AG10803 (cell line): ENCODE measurements at regions not wholly inside any gene's neighbourhood (a gene's known extent, or its start where the extent isn't known, plus 50 kb on each side); places are given as distances from the start of the nearest gene placed in this dataset.

Experiments used
- DNase-seq: peaks from one replicate; pipeline ENCODE4 v3.0.0; 2010; ENCODE audit warnings: low read depth
- H3K4me3 ChIP-seq: 2 replicates; pipeline ENCODE4 v1.5.1; 2011; ENCODE audit warnings: mild to moderate bottlenecking, low read length, control low read depth
- TF ChIP-seq, protein P1 (sequence below): conservative IDR thresholded peaks from 2 replicates; pipeline ENCODE4 v1.5.1; 2011; ENCODE audit warnings: mild to moderate bottlenecking, low read length, control low read depth, inconsistent platforms

DNA sequence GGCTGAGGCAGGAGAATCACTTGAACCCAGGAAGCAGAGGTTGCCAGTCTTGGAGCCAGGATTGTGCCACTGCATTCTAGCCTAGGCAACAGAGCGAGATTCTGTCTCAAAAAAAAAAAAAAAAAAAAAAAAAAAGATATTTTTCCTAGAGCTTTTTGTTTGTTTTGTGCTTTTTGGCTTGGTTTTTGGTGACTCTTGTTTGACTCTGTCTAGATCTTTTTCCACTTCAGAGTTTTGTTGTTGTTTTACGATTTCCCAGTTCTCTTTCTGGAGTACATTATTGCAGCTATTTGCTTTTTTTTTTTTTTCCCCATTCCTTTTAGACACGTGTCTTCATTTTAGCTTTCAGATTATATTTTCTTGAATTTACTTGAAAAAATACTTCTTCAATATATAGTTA, 67.0 kb upstream of the AKAP12 start:
- no peak for DNase-seq
- TF ChIP-seq, protein P1, sequence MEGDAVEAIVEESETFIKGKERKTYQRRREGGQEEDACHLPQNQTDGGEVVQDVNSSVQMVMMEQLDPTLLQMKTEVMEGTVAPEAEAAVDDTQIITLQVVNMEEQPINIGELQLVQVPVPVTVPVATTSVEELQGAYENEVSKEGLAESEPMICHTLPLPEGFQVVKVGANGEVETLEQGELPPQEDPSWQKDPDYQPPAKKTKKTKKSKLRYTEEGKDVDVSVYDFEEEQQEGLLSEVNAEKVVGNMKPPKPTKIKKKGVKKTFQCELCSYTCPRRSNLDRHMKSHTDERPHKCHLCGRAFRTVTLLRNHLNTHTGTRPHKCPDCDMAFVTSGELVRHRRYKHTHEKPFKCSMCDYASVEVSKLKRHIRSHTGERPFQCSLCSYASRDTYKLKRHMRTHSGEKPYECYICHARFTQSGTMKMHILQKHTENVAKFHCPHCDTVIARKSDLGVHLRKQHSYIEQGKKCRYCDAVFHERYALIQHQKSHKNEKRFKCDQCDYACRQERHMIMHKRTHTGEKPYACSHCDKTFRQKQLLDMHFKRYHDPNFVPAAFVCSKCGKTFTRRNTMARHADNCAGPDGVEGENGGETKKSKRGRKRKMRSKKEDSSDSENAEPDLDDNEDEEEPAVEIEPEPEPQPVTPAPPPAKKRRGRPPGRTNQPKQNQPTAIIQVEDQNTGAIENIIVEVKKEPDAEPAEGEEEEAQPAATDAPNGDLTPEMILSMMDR: no peak

DNA sequence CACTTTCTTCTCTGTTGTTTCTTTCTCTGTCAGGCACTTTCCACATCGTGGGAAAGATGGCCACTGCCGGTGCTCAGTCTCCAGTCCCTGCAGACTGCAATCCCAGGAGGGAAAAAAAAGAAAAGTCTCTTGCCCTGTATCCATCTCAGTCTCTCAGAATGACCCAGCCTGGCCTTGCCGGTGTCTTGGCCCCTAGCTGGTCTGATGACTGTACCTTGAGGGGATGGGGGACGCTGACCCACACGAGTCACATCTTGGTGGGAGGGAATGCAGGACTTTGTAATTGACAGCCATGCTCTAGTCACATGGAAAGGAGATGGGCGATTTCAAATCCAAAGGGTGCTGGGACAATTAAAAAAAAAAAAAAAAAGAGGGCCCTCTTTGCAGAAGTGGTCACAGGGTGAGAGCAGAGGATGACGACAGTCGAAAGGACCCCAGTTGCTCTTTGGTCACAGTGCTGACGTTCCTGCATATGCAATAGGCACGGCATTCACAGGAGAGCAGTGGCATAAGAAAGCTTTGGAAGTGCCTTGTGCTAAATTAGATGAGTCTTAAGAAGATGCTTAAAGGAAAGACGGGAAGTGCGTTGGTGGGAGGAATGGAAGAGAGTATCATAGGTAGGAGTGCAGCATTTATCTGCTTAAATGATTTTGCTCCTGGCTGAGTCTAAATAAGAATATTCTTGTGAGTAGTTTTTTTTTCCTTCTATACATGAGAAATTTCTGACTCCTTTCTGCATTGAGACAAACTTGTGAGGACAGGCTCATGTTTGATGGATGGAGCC, 63.9 kb upstream of the AKAP12 start:
- TF ChIP-seq, protein P1: no peak
- H3K4me3 ChIP-seq: no peak overlapping the region
- DNase-seq: no peak

More for the DNA sequence above, 67.0 kb upstream of the AKAP12 start:
- no peak overlapping the region for H3K4me3 ChIP-seq

DNA sequence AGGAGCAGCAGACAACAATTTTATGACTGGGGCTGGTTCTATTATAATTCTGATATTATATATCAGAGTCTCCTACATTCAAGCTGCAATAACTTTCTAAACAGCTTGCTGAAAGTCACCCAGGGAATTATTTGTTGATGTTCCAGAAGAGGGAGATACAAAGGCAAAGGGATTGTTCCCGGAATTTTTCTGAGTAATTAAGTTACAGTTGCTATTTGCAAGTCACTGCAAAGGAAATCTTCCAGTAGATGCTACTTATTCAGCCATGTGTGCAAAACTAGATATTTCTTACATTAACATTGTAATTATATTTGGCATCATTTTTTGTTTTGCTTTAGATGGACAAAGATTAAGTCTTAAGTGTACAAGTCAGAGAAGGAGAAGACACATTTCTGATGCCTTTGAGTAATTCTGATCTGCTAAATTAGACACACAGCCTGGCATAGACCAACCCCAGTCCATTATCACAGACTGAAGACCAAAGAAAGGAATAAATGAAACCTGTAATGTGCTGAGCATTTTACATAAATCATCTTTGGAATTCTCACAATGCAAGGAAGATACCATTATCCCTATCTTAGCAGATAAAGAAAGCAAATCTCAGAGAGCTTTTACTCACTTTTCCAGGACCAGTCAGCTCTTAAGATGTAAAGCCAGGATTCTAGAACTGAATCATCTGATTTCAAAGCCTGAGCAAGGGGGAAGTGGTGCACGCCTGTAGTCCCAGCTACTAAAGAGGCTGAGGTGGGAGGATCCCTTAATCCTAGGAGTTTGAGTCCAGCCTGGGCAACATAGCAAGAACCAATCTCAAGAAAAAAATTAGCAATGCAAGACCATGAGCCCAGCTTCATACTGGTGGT, 62.6 kb upstream of the AKAP12 start:
- no peak for DNase-seq
- TF ChIP-seq, protein P1: no peak
- H3K4me3 ChIP-seq: no peak overlapping the region

DNA sequence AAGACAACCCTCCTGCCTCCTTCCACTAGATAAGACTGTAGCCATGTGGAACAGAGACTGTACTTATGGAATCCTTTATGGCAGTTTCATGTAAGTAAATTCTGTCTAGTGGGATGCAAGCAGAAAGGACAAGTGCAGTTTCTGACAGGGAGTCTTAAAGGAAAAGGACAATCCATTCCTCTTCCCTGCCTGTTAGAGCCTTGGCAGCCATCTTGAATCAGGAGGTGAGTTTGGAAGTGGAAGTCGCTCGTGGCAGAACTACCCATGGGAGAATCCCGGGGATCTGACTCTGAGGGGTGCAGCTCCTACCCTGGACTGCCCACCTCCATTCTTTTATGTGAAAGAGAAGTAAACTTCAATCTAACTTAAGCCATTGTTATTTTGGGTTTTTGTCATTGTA, 61.4 kb upstream of the AKAP12 start:
- no peak for DNase-seq
- TF ChIP-seq, protein P1: no peak

DNA sequence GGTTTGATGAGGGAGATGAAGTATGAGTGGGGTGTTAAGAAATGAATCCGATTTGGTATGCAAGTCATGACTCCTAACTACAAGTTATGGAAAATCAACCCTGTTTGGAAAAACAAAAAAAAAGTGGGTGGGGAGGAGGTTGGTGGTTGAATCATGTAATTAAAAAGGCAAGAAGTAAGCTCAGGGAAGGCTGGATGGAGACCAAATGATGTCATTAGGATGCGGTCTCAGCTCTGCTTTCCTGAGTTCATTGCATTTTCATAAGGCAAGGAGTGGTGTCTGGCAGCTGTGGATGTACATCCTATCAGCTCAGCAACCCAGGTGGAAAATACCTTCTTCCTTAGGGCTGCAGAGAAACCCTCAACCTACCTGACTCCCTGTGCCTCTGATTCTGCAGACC, 60.4 kb upstream of the AKAP12 start:
- peak; percentile 73 for DNase-seq
- TF ChIP-seq, protein P1: no peak

More for the DNA sequence above, 61.4 kb upstream of the AKAP12 start:
- H3K4me3 ChIP-seq: no peak overlapping the region

DNA sequence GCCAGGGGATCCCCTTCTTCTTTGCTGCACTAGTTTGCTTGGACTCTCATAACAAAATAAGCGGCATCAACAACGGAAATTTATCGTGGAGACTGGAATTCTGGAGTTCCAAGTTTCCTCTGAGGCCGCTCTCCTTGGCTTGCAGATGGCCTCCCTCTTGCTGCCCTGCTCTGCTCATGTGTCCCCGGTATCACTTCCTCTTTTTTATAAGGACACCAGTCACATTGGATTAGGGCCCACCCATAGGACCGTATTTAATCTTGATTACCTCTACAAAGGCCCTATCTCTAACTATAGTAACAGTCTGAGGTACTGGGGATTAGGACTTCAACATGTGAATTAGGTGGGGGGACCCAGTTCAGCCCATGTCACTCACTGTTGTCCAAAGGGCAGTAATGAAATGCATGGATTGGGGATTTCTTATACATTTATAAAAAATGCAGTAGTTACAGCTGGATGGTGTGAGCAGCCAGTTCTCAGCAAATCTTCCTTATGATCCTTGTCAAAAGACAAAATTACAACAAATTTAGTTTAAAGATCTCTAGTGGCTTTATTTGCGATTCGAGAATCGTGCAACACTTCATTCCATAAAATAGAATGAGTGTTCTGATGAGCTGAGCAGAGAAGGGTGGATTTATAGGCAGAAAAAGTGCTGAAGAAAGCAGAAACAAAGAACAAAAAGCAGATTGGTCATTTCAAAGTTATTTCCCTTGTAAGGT, 59.3 kb upstream of the AKAP12 start:
- no peak overlapping the region for H3K4me3 ChIP-seq
- TF ChIP-seq, protein P1: no peak
- DNase-seq: no peak

More for the DNA sequence above, 60.4 kb upstream of the AKAP12 start:
- no peak overlapping the region for H3K4me3 ChIP-seq
